Amniotic epithelial cell (primary cell): ENCODE measurements at regions not wholly inside any gene's neighbourhood (a gene's known extent, or its start where the extent isn't known, plus 50 kb on each side); places are given as distances from the start of the nearest gene placed in this dataset.
A peak's percentile ranks its signal among the peaks of the same experiment; 100 is the strongest.

ENCODE experiments used
- DNase-seq: peaks from one replicate; pipeline ENCODE4 v3.0.0-alpha.2; 2010; ENCODE audit warnings: low read depth

DNA sequence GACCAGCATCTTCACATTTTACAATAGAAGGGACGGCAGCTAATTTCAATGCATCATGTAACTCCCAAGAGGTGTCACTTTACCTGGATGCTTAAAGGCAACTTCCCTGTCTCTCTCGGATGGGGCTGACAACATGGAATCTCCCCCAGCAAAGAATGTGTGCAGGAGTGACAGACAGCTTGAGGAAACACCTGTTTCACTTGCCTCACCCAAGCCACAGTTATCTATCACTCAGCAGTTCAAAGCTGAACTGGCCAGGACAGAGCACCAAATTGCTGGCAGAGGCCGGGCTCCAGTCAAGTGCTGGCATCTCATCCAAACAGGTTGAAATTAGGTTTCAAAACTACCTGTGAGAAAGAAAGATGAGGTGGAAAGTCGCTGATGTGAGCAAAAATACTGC, 538.0 kb upstream of the PLXNA2 start:
- no peak for DNase-seq

DNA sequence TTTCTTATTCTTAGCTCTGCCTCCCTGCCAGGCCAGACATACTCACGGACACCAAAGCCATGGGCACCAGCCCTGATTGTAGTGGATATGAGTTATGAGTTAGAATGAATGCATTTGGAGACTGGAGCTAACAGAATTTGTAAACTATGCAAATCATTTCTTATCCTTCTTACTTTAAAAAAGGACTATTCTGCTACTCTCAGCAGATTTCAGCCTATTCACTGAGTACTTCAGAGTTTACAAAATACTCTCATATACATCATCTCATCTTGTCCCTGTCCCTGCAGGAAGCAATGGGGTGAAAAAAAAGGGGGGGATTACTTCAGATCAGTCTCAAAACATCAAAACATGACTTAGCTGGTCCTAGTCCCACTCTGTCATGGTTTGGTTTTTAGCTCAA, 541.4 kb upstream of the PLXNA2 start:
- no peak for DNase-seq

DNA sequence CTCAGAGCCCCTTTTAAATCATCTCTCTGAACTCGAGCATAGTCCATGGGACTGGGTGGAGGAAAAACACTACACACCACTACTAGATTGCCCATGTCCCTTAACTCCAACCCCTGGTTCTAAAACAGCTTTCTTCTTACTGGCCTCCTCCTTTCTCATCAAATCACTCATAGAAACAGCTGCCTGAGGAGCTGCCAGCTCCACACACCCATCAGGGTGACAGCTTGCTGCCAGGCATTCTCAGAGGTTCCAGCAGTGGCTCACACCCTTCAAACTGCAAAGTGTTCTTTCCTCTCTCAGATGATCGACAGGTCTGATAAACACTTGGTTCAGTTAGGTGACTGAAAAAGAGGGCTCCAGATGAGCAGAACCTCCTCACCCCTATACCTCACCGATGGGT, 543.0 kb upstream of the PLXNA2 start:
- DNase-seq = no peak

DNA sequence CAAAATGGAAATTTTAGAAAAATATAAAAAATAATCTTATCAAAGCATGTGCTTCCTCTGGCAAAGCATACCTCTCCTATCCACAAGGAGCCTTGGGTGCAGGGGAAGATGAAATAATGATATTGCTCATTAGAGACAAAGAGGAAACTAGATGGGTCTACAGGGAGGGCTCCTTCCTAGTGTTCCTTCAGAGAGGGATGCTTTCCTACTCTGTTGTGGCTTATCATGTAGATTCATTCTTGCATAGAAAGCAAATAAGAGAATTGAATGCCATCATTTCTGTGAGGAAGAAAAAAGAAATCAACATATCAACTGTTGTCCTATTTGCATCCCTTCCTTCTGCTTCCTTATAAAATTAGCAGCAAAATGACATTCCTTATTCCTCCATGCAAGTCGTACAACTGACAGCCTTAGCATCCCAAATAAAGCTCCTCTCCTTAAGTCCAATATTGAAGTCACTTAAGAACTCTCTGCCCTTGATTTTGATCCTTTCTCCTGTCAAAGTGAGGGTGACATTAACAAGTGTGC, 543.9 kb upstream of the PLXNA2 start:
- no peak for DNase-seq

DNA sequence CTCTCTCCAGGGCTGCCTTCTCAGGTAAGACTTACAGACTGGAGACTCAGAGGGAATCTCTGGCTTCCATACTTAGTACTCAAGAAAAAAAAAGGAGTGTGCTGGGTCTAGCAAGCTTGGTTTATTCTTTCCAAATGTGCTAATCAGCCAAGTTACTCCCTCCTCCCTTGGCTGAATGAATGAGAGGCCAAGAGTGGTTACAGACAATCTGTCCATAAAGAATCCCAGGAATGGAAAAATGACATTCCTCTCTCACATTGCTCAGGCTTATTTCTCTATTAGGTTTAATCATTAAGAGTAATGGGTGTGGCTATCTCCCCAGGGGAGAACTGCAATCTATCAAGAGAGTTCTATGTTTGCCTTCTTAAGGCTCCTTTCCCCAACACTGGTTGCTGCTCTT, 547.3 kb upstream of the PLXNA2 start:
- peak; percentile 1 for DNase-seq

DNA sequence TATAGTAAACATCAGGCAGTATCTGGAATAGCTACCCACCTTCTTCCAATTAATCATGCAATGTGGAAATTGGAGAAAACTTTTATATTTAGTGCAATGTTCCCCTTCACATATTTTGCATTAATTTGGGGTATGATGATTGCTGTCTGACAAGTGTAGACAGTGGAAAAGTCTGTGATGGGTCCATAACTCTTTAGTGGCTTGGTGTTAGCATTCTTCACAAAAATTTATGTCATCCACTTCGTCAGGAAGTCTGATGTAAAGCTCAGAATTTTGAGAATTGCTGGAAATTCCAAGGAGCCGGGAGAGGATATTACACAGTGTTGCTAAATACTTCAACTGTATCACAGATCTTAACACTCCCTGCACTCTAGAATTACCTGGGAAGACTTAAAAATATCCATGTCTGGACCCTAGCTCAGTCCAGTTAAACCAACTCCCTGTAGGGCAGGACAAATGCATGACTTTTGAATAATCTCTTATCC, 549.7 kb upstream of the PLXNA2 start:
- DNase-seq = no peak

DNA sequence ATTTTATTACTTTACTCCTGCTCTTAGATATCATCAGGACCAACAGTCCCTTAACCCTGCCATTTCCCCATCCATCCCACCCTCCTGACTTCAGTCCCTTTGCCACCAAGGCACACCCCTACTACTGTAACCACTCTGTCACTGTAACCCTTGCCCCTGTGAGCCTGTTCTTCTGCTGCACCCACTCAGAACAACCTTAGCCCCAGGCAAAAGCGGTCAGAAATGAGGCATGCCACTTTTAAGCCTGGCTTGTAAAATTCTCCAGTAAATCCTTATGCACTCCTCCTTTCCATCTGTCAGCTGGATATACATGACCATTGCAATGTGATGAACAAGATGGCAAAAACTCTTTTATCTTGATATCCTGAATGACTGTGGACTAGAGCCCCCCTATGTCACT, 555.0 kb upstream of the PLXNA2 start:
- DNase-seq = no peak

DNA sequence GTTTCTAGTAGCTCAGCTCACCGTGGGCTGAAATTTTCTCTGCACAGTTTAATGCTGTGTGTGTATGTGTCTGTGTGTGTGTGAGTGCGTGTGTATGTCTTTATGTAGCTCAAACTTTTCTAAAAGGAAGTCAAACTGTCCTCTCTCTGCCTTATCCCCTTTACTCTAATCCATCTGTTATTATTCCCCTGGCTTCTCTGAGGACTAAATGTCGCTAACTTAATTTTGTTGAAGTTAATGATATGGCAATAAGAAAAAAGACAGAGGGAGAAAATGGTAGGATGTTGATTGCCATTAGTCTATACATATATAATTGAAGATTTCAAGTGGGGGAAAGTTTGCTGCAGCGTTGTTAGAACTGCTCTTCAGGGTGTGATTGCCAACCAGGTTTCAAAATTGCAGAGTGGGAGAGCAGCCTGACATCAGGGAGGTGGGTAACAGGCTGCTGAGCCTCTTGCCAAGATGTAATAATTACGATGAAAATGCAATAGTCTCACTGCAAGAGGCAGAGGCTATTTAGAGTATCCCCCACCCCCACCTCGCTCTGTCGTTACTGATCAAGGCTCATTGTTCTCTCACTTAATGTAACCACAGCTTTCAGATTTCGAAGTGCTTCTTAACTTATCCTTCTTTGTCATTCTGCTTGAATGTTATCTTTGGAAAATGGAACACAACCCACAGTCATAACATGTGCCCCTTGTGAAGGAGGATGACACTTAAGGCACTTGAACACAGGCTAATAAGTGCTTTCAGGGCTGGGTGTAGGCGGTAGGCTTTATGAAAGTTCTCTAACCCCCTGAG, 559.0 kb upstream of the PLXNA2 start:
- no peak for DNase-seq

DNA sequence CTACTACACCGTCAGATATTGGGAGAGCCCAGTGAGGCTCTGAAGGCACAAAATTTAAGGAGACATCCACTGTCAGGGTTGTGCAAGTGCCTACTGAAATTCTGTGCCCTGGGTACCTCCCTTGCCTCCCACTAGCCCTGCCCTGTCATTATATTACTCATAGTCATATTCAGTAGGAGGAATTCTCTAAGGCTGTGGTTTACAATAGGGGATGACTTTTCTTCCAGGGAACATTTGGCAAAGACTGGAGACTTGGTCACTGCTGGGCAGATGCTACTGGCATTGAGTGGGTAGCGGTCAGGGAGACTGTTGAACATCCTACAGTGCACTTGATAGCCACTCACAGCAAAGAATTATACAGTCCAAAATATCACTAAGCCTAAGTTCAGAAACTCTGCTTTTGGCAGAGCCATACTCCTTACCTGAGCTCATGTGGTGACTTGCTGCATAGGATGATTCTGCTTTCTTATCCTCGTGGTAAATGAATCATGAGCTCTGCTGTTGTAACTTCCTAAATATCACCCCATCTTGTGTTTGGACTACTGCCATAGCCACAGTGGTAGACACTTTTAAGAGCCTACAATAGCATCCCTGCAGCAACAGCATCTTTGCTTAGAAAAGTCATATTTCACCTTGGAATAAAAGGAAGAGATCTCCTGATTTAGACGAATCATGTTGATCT, 563.4 kb upstream of the PLXNA2 start:
- no peak for DNase-seq

DNA sequence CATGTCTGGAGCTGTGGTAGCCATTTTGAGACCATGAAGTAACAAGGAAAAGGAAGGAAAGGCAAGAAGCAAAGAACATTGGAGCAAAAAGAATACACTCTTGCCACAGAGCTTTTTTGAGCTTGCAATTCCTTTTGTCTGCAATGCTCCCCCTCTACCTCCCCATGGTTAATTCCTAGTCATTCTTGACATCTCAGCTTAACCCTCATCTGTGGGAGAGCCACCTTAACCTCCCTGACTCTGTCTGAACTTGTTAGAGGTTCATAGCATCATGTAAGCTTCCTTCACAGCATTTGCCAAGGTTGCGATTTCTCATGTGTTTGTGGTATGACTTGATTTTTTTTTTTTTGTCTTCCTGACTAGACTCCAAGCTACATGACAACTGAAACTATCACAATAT, 564.1 kb upstream of the PLXNA2 start:
- no peak for DNase-seq

DNA sequence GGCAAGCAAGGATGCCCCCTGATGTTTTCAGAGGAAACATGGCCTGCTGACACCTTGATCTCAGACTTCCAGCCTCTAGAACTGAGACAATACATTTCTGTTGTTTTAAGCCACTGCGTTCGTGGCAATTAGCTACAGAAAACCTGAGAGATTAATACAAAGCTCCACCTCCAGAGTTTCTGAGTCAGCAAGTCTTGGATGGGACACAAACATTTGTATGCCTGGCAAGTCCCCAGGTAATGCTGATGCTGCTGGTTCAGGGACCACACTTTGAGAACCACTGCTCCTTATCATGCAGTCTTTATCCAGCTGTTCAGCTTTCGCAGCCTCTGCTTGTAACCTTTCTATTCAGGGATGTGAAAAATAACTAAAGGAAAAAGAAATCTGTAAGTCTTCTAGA, 565.7 kb upstream of the PLXNA2 start:
- no peak for DNase-seq

DNA sequence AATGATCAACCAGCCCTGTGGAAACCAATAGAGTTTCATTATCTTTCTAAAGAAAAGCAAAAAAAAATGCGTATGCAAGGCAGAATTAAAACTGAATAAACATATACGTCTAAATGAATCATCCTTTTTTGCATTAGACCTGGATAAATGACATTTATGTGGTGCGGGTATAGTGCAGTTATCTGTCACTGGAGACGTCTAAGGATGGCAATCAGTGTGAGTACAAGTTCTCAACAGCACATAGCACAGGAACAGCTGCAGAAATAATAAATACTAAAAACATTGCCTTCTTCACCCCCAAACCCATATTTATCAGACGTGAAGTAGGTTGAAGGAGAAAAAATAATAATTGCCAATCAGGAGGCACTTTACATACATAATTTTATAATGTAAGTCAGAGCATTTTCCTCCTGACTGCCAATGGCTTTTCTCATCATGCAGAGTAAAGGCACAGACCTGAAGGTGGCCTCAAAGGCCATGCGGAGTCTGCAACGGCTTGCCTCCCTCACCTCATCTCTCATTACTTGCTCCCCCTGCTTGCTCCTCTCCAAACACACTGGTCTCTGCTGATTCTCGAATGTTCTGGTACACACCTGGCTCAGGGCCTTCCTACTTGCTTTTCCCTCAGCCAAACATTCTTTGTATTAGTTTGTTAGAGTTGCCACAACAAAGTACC, 574.7 kb upstream of the PLXNA2 start:
- no peak for DNase-seq

DNA sequence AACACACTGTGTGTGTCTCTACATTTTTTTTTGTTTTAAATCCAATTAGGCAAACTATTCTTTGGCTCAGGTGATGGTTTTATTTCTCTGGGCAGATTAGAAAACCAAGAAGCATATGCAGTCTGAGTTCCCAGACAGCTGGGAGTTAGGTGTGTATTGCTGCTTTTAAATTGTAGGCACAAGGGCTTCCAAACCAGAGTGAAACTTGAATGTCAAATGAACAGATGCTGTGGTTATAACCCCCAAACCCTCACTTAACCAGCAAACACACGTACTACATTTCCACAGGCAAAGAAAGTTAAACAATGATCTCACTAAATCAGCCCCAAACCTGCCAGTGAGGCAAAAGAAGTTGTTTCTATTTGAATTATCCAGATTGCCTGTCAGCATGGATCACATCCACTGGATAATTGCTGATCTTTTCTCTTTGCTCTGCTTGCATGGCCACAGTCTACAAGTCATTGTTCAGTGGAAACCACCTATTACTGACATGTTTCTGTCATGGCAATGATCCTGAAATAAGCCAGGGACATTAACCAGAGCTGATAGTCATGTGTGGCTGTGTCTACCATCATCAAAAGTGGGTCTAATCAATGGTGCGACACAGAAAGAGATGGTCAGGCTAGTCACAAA, 576.5 kb upstream of the PLXNA2 start:
- DNase-seq = no peak

DNA sequence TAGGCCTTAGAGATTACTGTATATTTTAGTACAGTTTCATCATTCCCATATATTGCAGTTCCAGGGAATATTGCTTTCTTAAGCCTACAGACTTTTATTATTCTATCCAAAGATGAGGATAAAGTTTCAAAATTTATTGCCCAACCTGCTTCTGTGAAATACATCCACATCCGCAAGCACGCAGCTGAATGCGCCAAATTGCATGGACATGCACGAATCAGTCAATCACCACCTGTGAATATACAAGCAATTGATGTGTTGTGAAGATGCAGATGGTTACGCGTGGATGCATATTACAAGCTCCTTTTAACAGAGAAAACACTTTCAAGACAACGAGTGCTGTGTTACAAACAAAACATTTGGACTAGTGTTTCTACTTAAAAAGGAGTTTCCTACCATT, 577.8 kb upstream of the PLXNA2 start:
- DNase-seq = no peak

DNA sequence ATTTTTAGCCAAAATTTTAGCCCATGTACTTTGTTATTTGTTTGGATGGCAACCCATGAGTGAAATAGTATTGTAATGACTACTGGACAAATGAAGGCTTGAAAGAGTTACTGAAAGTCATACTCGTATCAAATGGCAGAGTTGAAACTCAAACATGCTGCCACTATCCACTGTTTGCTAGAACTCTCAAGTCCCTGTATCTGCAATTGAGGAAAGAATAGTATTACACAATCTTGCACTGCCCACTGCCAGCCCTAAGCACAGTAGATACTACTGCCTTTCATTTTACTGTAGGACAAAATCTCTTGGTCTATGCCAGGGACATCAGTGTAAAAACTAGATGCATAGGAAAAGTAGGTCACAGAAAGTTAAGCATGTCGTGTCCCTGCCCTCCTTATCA, 581.1 kb upstream of the PLXNA2 start:
- no peak for DNase-seq

DNA sequence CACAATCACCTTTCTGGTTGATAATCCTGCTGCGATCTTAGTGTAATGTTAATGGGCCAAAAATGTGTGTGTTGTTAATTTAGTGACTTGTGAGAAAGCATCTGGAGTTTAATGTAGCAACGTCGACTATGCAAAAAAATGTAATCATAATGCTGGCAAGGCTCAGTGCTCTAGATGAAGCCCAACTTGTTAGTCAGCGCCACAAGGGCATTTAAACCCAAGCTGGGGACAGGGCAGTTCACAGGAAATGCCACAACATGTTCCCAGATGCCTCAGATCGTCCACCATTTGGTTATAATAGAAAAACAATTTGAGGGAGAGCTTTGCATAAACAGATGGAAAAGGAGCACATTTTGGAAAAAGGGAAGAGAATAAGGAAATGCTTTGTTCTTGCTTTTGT, 585.4 kb upstream of the PLXNA2 start:
- no peak for DNase-seq

DNA sequence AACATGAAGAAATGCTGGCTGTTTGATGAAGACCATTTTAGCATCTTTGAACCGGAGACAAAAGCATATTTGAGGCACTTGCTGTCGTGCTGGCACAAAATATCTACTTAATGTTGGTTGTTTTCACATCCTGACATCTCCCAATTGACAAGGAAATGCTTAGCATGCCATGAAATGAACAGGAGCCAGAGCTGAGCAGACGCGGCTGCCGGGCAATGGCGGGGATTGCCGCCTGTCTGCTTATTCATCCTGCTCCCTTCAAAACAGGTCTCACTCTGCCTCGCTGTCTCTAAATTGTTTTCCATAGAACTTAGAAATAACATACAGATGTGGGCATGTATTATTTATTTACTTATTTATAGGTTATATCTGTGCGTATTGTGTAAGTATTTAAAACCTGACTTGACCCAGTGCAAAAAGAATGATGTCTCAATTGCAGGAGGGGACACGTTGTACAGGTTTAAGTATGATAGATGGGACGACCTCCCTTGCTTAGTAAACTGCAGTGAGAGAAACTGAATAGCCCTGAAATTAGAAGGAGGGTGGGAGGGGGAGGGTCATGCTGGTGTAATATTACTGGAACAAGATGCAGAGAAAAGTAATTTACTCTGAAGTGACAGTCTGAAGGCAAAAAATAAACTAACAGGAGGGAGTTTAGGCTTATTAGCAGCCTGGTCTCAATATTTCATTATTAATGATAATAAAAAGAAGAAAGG, 590.4 kb upstream of the PLXNA2 start:
- no peak for DNase-seq

DNA sequence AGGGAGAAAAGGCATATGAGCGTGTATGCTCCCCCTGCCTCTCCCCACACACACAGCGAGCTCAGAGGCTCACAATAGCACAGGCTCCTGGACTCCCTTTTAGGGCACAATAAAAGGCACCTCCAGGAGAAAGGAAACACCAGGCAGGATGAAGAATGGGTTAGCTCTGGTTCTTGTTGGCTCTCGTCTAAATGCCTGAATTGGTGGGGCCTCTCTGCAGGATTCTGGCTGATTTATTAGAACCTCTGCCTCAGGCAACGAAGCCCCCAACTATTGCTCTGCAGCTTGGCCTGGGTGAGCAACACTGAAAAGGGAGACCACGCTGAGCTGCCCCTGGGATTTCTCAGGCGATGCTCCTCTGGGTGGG, 590.9 kb upstream of the PLXNA2 start:
- DNase-seq = no peak

DNA sequence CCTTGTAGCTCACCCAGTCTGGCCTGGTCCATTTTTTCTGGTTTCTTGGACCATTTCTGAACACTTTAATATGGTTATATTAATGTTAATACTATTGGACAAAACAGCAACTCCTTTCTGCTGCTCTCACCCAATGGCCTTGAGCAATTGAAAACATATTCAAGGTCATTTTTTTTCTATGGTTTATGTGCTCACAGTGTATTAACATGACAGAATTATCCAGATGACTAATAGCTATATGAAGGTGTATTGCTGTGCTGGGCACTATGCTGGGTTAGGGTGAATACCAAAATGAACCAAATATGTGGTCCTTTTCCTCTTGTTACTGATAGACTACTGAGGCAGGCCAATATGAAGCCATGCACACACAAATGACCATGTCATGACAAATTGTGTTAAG, 591.6 kb upstream of the PLXNA2 start:
- DNase-seq = no peak

DNA sequence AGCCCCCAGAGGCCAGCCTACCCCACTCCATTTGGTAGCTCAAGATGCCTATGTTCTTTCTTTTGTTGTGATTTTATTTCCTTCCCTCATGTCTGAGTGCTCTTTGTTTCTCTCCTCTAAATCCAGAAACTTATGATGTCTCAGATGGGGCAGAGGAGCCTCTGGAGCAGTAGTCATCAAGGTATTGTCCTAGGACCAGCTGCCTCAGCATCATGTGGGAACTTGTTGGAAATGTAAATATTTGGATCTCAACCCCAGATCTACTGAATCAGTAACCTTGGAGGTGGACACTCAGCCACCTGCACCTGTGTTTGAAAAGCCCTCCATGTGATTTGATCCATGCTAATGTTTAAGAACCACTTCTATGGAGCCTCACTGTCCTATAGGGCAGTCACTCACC, 593.1 kb upstream of the PLXNA2 start:
- no peak for DNase-seq

DNA sequence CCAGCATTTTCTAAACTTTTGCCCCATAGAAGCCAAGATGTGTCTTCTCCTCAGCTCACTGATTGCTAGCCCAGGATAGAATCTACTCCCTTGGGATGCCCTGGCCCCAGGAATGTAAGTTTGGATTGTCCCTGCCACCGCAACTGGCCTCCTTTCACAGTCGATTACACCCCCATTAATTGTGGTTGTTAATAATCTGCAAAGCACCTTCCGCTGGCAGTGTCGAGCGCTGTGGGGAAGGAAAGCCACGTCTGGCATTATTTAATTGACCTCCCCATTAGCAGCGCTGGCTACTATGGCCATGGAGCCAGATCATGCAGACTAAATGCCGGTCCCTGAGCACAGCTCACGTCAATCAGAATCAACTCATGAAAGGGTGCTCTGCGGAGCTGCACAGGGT, 597.3 kb upstream of the PLXNA2 start:
- no peak for DNase-seq

DNA sequence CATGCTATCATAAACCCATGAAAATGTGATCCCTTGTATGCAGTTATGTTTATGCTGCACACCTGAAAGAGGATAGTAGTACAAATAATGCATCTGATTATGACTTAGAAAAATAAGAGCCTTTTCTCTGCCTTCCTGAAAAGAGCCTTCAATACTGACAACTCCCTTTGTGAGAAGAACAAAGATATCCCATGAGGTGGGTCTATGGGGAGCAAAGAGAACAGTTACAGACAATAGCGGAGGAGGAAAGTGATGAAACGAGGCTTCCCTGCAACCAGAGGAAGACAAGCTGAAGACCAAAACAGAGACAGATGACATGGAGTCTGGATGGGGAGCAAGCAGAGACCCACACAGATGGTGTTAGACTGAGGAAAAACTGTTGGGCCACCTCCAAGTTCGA, 598.3 kb upstream of the PLXNA2 start:
- no peak for DNase-seq
